HG02610 (cell line): ENCODE measurements at regions not wholly inside any gene's neighbourhood (a gene's known extent, or its start where the extent isn't known, plus 50 kb on each side); places are given as distances from the start of the nearest gene placed in this dataset.

ENCODE experiments used
- ATAC-seq: cut with Tn5 transposase; IDR thresholded peaks from one replicate; pipeline ENCODE4 v1.9.1; 2021; ENCODE audit warnings: mild to moderate bottlenecking, moderate library complexity; ENCODE audit not compliant: unreplicated experiment

- no peak for ATAC-seq
These were observed 291.8 kb upstream of the GBE1 start for GRCh38 chr3:82053236-82053635.

DNA sequence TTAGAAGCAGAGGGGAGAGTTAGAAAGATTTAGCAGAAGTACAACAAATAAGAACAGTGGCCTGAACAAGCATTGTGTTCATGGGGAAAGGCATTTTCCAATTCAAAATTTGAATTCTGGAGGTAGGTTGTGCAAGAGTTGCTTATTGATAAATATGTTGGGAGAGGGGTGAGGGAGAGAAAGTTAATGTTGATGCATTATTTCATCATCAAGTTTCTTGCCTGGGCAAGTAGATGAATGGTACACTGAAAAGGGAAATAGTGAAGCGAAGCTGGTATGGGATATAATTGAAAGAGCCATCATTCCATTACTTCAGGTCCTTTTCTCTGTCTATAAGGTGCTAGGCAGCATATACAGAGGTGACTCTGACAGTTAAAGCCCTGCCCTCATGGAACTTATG is 288.9 kb upstream of the GBE1 start:
- ATAC-seq = no peak

DNA sequence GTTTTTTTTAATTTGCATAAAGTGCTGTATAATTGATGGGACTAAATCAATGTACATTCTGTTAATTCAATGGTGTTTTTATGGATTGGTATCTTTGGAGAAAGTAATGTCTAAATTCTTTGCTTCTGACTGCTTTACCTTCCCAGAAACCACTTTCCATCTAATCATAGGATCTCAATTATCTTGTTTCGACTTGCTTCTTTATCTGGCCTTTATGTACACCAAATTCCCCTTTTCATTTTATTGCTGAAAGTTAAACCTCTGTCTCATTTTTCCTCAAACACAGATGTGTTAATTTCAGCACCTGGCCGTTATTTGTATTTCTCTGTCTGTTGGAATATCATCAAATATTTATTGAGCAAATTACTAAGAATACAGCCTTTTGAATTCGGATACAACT is 287.3 kb upstream of the GBE1 start:
- ATAC-seq = no peak

- ATAC-seq = no peak
These were observed 283.7 kb upstream of the GBE1 start for GRCh38 chr3:82044930-82045705.

GRCh38 chr3:82038556-82038955 is 277.1 kb upstream of the GBE1 start:
- no peak for ATAC-seq

DNA sequence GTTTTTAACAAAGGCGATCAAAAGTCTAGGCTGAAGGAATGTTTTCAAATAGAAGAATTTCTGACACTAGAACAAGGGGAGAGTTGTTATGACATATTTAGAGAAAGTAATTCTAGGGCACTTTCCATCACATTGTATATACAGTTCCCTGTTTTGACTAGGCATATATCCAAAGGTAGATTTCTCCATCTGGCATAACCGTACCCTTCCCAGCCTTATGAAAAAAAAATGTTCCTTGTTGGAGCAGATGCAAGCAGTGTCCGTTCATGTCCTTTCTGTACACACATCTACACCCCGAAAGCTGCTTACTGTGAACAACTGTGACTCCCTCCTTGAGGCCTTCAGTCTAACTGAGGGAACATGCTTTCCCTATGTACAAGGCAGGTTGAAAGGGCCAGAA is 271.7 kb upstream of the GBE1 start:
- no peak for ATAC-seq

- no peak for ATAC-seq
These were observed 270.2 kb upstream of the GBE1 start for GRCh38 chr3:82031596-82031995.

GRCh38 chr3:82030916-82031315 is 269.5 kb upstream of the GBE1 start:
- no peak for ATAC-seq

DNA sequence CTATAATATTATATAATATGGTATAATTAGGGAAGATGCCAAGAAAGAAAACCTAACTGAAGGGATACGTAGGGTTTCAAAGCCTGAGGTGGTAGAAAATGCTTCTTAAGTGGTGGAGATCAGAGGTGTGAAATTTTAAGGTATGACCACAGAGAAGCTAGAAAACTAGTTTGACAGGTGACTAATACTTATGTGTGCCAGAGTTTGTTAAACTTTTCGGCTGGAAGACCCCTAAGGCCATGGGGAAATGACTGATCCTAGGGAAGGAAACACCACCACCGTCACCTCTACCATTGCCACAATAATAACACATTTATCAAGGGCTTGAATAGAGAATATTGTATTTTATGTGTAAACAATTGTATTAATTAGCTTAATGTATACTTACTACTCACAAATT is 261.4 kb upstream of the GBE1 start:
- ATAC-seq = no peak

- no peak for ATAC-seq
These were observed 258.8 kb upstream of the GBE1 start for GRCh38 chr3:82020282-82020681.

GRCh38 chr3:82015241-82015640 is 253.8 kb upstream of the GBE1 start:
- ATAC-seq = no peak

GRCh38 chr3:82012775-82013174 is 251.3 kb upstream of the GBE1 start:
- no peak for ATAC-seq

DNA sequence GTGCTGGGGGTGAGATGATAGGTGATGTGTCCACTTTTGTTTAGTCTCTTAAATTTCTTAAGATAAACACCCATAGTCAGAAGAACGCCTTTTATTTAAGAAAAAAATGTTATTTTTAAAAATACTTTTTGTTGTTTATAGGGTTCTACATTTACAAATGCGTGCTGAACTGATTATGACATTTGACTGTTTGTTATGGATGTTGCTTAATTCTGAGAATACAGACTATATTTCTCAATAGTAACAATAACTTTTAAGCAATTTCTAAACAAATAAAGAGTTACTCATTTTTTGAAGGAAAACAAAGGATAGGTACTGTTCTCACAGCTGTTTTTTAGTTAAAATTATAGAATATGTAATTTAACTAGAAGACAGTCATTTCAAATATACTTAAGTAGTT is 249.9 kb upstream of the GBE1 start:
- ATAC-seq = no peak

DNA sequence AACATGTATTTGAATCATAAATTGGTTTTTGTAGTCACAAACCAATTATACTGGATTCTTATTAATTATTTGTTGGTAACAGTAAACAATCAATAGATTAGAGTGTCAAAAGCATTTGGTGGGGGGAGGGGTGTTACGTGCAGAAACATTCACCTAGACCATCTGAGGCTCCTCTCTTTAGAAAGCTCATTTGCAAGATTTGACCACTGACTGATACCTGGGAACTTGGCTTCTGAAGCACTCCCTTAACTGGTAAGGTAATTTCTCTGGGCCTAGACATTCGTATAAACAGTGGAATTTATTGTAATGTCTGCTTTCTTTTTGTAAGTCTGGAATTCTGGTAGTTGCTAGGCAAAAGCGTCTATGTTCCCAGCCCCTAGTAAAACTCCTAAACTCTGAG is 243.8 kb upstream of the GBE1 start:
- no peak for ATAC-seq

DNA sequence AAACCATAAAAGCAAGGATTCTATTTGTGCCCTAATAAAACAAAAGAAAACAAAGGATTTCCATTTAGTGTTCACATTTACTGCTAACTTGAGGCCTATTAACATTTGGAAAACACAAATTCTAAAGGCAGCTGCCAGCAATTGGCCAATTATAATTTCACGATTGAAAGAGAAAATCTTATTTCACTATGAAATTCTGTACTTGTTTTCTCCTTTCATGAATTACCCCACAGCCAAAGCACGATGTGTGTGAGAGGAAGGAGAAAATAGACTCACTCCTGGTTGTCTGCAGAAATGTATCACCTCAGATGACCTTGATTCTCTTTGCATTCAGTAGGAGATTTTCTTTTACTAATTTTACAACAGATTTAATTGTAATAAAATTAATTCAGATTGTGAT is 242.8 kb upstream of the GBE1 start:
- ATAC-seq = no peak

- peak; percentile 39 for ATAC-seq
These were observed 241.7 kb upstream of the GBE1 start for GRCh38 chr3:82002986-82003642.

- ATAC-seq = no peak
These were observed 241.0 kb upstream of the GBE1 start for GRCh38 chr3:82002491-82002890.

- no peak for ATAC-seq
These were observed 240.0 kb upstream of the GBE1 start for GRCh38 chr3:82001276-82001923.

GRCh38 chr3:82000773-82001172 is 239.3 kb upstream of the GBE1 start:
- no peak for ATAC-seq

DNA sequence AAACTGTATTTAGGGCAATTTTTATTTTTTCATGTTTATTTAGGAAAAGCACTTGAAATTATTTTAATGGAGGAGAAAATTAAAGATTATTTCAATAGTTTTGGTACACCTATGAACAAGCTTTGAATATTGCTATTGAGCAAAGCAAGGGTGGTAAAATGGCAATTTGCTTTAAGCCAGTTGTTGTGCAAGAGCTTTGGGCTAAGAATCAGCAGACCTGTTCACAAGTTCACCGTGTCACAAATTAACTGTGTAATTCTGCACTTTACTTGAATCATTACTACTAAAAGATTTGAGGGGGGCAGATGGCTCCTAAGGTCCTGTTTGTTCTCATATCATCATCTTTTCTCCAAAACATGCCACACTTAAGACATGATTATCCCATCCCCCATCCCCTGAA is 238.9 kb upstream of the GBE1 start:
- no peak for ATAC-seq

DNA sequence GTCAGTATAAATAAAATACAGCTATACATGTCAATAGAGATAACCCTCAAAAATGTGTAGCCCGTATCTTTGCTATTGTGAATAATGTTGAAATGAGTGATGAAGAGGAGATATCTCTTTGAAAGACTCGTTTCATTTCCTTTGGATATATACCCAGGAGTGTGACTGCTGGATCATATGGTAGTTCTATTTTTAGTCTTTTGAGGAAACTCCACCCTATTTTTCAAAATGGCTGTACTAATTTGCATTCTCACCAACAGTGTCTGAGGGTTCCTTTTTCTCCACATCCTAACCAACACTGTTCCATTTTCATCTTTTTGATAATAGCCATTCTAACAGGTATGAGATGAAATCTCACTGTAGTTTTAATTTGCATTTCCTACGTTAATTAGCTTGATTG is 237.5 kb upstream of the GBE1 start:
- no peak for ATAC-seq

DNA sequence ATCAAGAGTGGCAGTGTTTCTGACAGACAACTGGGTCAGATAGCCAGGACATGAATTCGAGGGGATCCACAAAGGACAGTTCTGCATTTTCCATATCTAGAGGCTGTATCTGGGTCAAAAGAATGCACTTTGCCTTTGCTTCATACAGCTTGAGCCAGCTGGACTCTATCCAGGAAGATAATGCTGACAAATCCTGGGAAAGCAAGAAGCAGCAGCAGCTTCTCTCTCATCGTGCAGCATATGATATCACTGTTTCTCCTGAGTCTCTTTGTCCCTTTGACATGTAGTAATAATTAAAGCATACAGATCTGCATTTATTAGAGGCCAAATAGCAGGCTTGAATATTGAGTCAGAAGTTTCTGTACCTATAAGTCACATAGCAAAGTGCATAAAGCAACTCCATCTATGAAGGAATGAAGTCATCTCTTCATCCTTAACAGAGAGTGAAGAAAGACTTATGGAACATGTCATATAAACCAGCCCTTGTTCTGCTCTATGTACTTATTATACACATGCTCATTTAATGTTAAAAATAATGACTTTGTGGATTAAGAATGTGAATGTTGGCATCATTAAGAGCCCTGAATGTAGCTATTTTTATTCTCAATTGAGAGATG is 236.8 kb upstream of the GBE1 start:
- ATAC-seq = no peak
